Colonic mucosa (tissue), 4 donors: ENCODE measurements at regions not wholly inside any gene's neighbourhood (a gene's known extent, or its start where the extent isn't known, plus 50 kb on each side); places are given as distances from the start of the nearest gene placed in this dataset.

ENCODE experiments used
- DNase-seq: peaks from one replicate; pipeline ENCODE4 v3.0.0-alpha.2; 2020
- H3K27ac ChIP-seq: fragments of 200-600 bp; one replicate; pipeline ENCODE4 v1.8.0; 2021
- H3K27me3 ChIP-seq: fragments of 200-600 bp; one replicate; pipeline ENCODE4 v1.8.0; 2021
- H3K36me3 ChIP-seq: fragments of 200-600 bp; one replicate; pipeline ENCODE4 v1.8.0; 2021
- H3K4me1 ChIP-seq: fragments of 200-600 bp; one replicate; pipeline ENCODE4 v1.8.0; 2021; ENCODE audit warnings: mild to moderate bottlenecking
- H3K4me3 ChIP-seq: fragments of 200-600 bp; one replicate; pipeline ENCODE4 v1.8.0; 2021
- H3K9ac ChIP-seq, 2 donors: one replicate each; pipeline ENCODE4 v1.7.0; 2013; ENCODE audit warnings: control low read depth in 2 of 2, low read depth in 2 of 2, low read length in 2 of 2
- H3K9me3 ChIP-seq: fragments of 200-600 bp; one replicate; pipeline ENCODE4 v1.8.0; 2021
- CTCF ChIP-seq: fragments of 200-600 bp; IDR thresholded peaks from one replicate; pipeline ENCODE4 v1.8.0; 2022; ENCODE audit warnings: antibody characterized with exemption, mild to moderate bottlenecking
- intact Hi-C: fragments of 100-400 bp; cut with DNase I; formaldehyde crosslinking; loops from one replicate; pipeline ENCODE4 v1.14.1; 2022
- donor health status: healthy.
- donor health status: DM: no; HTN: no; CAD: no.
- donor health status: DM: no; HTN: no; CAD: no.

GRCh38 chr2:13067508-13067907 is 350.8 kb downstream of the TRIB2 start:
- DNase-seq, result no peak
- Histone ChIP-seq H3K9ac (no peak overlapping the region), H3K36me3 (no peaks in the 10 kb centered on the region), H3K4me3 (no peak overlapping the region), H3K9me3 (no peaks in the 10 kb centered on the region), H3K27me3 (no peaks in the 10 kb centered on the region), H3K27ac (no peak overlapping the region), H3K4me1 (no peaks in the 10 kb centered on the region)
- intact Hi-C loops, result no loop called here
- no peak for TF ChIP-seq CTCF

- DNase-seq, result no peak
These were observed 373.2 kb downstream of the TRIB2 start for GRCh38 chr2:13089971-13090370.

GRCh38 chr2:13091455-13091854 is 374.7 kb downstream of the TRIB2 start:
- H3K4me1 ChIP-seq, result no peaks in the 10 kb centered on the region
- H3K27me3 ChIP-seq, result no peaks in the 10 kb centered on the region
- DNase-seq, result no peak
- H3K36me3 ChIP-seq, result no peaks in the 10 kb centered on the region
- H3K27ac ChIP-seq, result no peak overlapping the region
- no peaks in the 10 kb centered on the region for H3K9me3 ChIP-seq
- no peak for TF ChIP-seq CTCF
- no peak overlapping the region for H3K9ac ChIP-seq
- intact Hi-C loops, result no loop called here
- H3K4me3 ChIP-seq, result no peak overlapping the region

More at GRCh38 chr2:13089971-13090370, 373.2 kb downstream of the TRIB2 start:
- no peak overlapping the region for H3K27ac ChIP-seq
- no peaks in the 10 kb centered on the region for H3K9me3 ChIP-seq
- no peaks in the 10 kb centered on the region for H3K4me1 ChIP-seq
- no peak overlapping the region for H3K9ac ChIP-seq
- H3K4me3 ChIP-seq, result no peak overlapping the region
- no peak for TF ChIP-seq CTCF
- H3K27me3 ChIP-seq, result no peaks in the 10 kb centered on the region
- H3K36me3 ChIP-seq, result no peaks in the 10 kb centered on the region
- intact Hi-C loops, result no loop called here

GRCh38 chr2:13091861-13092378 is 375.2 kb downstream of the TRIB2 start:
- DNase-seq, result no peak
- no peak for TF ChIP-seq CTCF
- Histone ChIP-seq H3K27ac (no peak overlapping the region), H3K9ac (no peak overlapping the region), H3K27me3 (no peaks in the 10 kb centered on the region), H3K4me3 (no peak overlapping the region), H3K4me1 (no peaks in the 10 kb centered on the region), H3K9me3 (no peaks in the 10 kb centered on the region), H3K36me3 (no peaks in the 10 kb centered on the region)
- intact Hi-C loops, result no loop called here

- H3K9ac ChIP-seq, result no peak overlapping the region
- H3K27ac ChIP-seq, result no peak overlapping the region
- no peak for TF ChIP-seq CTCF
- no peaks in the 10 kb centered on the region for H3K9me3 ChIP-seq
- H3K36me3 ChIP-seq, result no peaks in the 10 kb centered on the region
- no peaks in the 10 kb centered on the region for H3K27me3 ChIP-seq
- no peak overlapping the region for H3K4me3 ChIP-seq
- intact Hi-C loops, result no loop called here
- no peaks in the 10 kb centered on the region for H3K4me1 ChIP-seq
- no peak for DNase-seq
These were observed 376.8 kb downstream of the TRIB2 start for GRCh38 chr2:13093416-13093991.
